ENCODE measurements at regions not wholly inside any gene's neighbourhood (a gene's known extent, or its start where the extent isn't known, plus 50 kb on each side); places are given as distances from the start of the nearest gene placed in this dataset.

DNA sequence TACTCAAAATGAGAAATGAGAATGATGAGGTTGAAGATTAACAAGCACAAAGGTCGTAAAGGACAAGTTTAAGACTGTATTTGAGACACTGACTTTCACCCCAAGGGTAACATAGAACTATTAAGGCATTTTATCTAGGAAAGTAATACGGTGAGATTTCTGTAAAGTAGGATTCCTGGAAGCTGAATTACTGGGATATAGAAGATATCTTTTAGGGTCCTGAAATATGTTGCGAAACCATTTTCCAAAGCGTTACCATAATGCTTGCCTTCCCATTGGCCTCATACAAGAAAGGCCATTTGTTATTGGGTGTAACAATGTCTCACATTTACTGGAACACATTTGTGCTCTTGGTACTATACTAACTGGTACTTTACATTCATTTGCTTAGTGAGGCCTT is 1185.9 kb upstream of the TENM4 start:
- DNase-seq, result no peak

GRCh38 chr11:80625563-80625962 is 1184.7 kb upstream of the TENM4 start:
- no peak for DNase-seq

GRCh38 chr11:80621871-80622270 is 1181.0 kb upstream of the TENM4 start:
- no peak for DNase-seq

DNA sequence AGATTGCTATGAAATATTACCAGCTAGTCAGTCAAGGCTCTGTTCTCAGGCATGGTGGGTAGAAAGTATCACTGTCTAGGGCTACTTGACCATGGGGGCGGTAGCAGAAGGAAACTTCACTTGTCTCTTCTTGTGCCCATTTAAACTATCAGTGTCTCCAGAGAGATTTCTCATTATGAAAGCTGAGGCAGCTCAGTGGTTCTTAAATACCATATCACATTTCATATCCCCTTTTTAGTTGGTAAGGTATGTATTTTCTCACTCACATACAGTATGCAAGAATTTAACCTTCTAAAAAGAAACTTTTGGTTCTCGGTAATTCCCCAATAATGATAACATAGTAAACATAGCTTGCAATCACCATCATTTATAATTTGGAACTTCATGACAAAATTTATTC is 1180.0 kb upstream of the TENM4 start:
- no peak for DNase-seq

GRCh38 chr11:80617156-80617555 is 1176.3 kb upstream of the TENM4 start:
- DNase-seq, result no peak

DNA sequence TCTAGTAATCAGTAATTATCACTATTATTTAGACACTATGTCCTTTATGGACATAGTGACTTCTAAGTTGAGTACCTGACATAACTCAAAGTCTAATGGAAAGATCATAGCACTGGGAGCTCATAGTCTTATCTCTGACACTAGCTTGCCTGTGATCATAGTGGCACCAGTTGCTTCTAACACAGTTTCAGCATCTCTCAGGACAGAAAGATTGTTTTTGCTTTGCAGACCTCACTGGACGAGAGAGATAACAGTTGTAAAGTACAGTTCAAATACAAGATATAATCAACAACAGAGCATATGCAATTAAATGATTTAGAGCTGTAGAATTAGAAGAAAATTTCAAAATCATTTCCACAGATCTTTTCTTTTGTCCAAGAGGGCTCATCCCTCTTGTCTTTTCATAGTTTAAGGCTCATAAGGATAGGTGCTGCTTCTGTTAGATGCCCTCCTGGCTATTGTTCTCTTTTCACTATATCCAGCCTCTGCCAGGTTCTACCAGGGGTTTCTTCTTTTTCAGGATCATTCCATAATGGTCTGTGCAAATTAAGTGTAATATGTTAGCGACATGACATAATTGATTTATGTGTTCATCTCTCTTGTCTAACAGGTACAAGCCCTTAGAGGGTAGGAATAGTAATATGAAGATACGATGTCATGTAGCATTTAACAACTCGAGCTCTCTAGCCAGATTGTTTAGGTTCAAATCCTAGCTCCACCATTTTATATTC is 1175.4 kb upstream of the TENM4 start:
- no peak for DNase-seq

DNA sequence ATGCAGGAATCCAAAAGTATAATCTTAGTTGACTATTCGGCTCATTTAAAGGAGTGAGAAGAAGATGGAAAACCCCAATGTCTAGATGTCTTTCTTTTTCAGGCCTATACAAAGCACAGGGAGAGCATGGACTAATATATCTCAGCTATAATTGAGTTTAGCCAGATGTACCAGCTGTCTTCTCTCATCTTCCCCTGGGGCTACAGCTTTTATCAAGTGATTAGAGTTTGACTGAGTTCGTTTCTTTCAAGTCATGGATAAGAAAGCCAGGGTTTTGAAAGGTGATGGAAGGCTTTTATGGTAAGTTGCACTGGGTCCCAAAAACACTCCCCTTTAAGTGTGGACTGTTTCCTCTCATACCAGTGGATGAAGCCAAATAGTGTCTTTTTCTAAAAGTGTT is 1172.8 kb upstream of the TENM4 start:
- no peak for DNase-seq

- DNase-seq, result no peak
Observed at GRCh38 chr11:80610516-80610915, 1169.7 kb upstream of the TENM4 start.

- no peak for DNase-seq
Observed at GRCh38 chr11:80603472-80603871, 1162.6 kb upstream of the TENM4 start.

DNA sequence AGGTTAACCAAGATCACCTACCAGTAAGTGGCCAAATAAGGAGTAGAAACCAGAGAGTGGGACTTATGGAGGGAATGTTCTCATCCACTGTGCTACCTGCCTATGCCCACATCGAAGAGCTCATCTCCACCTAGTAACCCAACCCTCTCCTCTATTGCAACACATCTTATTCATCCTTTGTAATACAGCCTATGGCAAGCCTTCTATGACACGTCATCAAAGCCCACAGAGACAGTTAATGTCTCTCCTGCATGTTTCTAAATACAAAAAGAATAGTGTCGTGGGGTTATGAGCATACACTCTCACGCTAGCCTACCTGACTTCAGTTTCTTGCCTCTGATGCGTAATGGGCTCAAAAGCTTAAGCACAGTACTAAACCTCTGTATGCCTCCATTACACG is 1158.1 kb upstream of the TENM4 start:
- no peak for DNase-seq

DNA sequence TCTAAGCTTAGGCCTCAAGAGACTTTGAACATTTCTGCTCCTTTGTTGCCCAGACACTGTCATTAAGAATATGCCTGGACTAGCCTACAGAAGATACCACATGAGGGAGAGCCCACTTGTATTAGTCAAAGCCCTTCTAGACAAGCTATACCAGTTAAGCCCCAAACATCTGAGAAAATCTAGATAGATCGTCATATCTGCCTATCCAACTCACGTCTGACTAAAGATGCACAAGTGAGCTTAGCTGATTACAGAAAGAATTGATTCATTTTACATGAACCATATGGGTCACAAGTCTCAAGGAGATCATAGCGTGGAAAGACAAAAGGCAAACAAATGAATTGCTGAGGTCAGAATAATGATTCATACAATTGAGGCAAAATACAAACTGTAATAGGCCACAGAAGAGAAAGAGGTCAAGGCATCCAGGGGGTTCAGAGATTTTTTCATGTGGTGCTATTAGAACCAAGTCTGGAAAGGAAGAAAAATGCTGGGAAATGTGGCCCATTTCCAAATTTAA is 1155.5 kb upstream of the TENM4 start:
- DNase-seq, result no peak

GRCh38 chr11:80595011-80595410 is 1154.2 kb upstream of the TENM4 start:
- no peak for DNase-seq

GRCh38 chr11:80593648-80594374 is 1153.0 kb upstream of the TENM4 start:
- DNase-seq, result no peak

GRCh38 chr11:80592546-80592945 is 1151.7 kb upstream of the TENM4 start:
- no peak for DNase-seq

GRCh38 chr11:80587906-80588305 is 1147.1 kb upstream of the TENM4 start:
- DNase-seq, result no peak

DNA sequence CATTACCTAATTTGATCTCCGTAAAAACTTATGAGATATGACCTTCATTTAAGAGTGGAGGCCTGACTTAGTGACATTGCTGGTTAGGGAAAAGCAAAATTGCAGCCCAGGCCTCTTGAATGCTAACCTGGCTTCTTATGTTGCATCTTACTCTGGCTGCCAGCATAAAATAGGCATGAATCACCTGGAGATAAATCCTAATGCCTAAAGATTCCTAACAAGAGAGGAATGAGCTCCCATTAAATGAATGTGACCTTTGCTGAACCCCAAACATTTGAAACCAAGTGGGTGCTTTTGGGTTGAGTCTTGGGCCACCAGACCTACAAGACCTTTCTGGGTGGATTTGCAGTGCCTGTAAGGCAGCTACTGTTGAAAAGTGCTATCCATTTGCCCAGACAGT is 1145.6 kb upstream of the TENM4 start:
- DNase-seq, result no peak

GRCh38 chr11:80584661-80585060 is 1143.8 kb upstream of the TENM4 start:
- DNase-seq, result no peak

- DNase-seq, result no peak
Observed at GRCh38 chr11:80569832-80570231, 1129.0 kb upstream of the TENM4 start.

GRCh38 chr11:80565231-80565630 is 1124.4 kb upstream of the TENM4 start:
- DNase-seq, result no peak

DNA sequence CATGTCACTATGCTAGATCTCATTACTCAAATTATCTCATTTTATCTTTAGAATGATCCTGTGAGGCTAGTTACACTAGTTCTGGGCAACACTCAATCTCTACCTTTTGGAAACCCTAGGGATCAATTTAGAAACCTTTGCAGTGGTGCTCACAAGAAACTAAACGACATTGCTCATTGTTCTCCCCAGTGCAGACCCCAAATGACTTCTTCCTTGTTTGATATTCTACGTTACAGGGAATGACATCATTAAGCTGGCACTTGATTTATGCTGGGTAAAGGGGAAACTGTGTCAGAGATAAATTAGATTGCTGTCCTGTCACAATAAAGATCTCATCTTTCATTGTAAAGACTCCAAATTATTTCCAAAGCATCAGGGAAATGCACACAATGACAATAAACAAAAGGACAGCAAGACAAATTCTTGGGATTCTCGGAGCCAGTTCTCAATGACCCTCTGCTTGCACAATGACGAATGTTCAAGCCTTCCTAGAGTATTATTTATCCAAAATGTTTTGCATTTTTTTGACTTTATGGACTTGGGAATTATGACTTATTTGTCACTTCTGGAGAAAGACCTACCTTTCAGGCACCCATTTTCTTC is 1121.8 kb upstream of the TENM4 start:
- DNase-seq, result no peak

DNA sequence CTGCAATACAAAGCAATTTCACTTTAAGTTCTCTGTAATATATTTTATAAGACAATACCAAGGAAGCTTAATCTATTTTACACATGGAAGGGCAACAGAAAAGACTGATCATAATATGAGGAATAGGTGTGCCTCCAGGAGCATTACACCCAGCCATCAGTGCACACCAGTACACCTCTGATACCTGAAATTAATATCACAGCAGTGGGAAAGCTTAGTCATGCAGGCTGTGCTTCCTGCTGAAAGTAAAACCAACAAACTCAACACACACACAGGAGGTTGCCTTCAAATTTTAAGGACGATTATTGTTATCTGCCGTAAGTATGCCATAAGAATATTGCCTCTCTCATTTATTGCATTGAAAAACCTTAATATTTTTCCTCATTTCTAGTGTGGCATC is 1119.1 kb upstream of the TENM4 start:
- no peak for DNase-seq

GRCh38 chr11:80553565-80553964 is 1112.7 kb upstream of the TENM4 start:
- DNase-seq, result no peak

DNA sequence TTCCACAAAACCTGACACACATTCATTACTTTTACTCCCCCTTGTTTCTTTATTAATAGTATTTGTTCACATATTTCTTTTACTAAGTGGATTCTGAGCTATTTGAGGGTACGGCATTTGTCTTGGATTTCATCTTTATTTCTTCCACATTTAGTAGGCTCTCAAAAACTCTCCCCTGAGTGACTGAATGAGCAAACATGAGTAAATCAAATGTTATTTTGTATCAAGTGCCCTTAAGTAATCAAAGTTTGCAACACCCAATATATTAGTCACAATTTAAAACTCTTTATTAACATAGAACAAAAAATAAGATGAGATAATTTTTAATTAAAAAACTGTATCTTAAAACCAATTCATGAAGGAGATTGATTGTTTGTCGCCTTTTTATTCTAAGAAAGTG is 1101.9 kb upstream of the TENM4 start:
- no peak for DNase-seq

DNA sequence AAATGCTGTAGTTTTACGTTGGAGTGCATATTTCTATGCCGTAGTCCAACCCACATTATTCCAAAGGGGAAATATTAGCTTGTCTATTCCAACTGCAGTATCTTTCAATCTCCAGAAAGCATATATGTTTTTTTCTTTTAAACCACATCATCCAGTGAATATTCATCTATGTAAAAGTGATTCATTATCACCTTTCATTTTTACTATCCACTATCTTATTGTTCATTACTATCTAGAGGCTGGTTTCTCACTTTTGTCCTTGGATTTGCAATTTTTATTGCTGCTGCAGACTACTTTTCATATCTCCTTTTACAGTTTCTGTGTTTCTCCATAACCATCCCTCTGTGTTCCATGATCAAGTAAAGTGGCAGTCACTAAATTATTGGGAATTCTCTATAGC is 1097.2 kb upstream of the TENM4 start:
- no peak for DNase-seq

All from right hindlimb (tissue), 1 donor.